Activated gamma-delta T cell (primary cell): ENCODE measurements at regions not wholly inside any gene's neighbourhood (a gene's known extent, or its start where the extent isn't known, plus 50 kb on each side); places are given as distances from the start of the nearest gene placed in this dataset.
"Not testable (repeated sequence)": the region's sequence is repeated elsewhere in the genome, so short reads cannot be mapped to it uniquely, and the experiment has no call there.

Source experiments
- DNase-seq: peaks from one replicate; lab custom pipeline; 2025; lab: John Stamatoyannopoulos, UW

DNA sequence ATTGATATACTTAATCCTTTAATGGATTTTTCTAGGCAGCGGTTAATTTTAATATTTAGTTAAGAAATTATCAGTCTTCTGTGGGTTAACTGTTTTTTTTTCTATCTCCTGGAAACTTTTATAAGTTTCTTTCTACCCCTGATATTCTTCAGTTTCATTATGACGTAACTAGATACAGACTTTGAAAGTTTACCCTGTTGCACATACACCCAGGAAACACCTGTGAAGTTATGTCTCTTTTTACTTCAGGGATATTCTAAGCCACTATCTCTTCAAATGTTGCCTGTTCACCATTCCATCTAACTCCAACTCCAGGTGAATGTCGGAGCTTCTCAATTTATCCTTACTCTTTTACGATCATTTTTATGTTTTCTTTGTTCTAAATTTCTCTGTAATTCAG, 329.0 kb downstream of the ICE1 start:
- DNase-seq: no peak

DNA sequence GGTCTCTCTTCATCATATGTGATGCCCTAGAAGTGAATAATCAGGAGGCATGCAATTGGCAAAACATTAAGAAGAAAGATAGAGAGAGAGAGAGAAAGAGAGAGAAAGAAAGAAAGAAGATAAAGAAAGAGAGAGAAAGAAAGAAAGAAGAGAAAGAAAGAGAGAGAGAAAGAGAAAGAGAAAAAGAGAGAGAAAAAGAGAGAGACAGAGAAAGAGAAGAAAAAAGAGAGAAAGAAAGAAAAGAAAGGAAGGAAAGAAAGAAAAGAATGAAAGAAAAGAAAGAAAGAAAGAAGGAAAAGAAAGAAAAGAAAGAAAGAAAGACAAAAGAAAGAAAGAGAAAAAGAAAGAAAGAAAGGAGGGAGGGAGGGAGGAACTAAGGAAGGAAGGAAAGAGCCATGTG, 318.9 kb downstream of the ICE1 start:
- DNase-seq: no peak

DNA sequence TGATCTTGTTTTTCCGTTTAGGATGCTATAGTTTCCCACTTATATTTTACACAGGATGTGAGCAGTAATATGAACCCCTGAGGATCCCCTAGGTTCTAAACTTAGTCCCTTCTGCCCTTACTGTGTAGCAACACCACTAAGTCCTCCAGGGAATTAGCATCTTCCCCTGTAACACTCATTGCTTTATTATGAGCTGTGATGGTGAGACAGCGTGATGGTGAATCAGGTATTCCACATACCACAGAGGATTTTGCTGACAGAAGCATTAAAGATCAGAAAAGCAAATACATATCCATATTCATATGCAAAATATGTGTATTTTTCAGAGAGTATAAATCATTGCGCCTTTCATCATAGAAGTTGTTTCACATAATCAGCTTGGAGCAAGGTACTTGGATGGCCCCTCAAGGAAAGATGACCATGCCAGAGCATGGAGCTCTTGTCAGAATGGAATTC, 317.0 kb downstream of the ICE1 start:
- DNase-seq: no peak

DNA sequence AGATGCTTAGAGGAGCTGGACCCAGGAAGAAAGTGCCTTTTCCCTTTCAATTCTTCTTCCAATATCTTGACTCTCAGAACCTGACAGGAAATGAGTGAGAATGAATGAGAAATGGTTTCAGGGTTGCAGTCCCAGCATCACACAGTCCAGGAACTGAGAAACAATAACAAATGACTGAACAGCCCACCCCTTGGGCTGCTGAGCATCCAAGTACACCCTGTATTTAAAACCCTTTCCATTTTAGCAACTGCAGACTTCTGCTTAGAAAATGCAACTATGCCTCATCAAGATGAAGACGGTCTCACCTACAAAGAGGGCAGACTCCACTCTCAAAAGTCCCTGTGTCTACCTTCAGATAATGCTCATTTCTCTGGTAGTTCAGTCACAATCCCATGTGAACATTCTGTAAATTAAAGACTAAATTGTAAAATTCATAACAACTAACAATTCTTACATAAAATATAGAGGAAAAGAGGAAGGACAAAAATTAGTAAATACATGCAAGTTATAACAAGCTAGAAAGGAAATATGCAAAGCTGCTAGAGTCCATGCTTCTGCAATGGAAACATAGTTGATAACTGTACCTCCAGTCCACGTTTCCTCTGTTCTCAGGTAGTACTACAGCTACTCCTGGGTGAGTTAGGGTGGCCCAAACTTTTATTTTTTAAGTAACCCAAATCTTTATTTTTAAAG, 316.5 kb downstream of the ICE1 start:
- DNase-seq: no peak

DNA sequence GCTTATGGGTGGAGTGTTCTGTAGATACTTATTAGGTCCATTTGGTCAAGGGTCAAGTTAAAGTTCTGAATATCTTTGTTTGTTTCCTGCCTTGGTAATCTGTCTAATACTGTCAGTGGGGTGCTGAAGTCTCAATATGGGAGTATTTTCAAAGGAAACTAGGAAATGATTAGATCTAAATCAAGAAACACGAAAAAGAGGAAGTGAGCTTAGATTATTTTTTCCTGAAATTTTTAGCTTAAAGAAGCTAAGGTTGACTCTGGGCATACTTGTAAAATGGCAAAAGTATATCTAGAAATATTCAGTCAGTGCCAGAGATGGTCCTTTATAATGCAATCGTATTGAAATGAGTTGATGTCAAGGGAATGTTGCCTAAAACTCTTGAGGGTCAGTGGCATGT, 313.5 kb downstream of the ICE1 start:
- DNase-seq: no peak

DNA sequence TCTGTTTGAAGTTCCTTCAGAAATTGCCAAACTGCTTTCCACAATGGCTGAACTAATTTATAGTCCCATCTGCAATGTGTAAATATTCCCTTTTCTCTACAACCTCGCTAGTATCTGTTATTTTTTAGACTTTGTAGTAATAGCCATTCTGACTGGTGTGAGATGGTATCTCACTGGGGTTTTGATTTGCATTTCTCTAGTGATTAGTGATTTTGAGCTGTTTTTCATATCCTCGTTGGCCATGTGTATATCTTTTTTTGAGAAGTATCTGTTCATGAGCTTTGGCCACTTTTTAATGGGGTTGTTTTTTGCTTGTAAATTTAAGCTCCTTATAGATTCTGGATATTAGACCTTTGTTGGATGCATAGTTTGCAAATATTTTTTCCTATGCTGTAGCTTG, 310.6 kb downstream of the ICE1 start:
- DNase-seq: not testable (repeated sequence)

DNA sequence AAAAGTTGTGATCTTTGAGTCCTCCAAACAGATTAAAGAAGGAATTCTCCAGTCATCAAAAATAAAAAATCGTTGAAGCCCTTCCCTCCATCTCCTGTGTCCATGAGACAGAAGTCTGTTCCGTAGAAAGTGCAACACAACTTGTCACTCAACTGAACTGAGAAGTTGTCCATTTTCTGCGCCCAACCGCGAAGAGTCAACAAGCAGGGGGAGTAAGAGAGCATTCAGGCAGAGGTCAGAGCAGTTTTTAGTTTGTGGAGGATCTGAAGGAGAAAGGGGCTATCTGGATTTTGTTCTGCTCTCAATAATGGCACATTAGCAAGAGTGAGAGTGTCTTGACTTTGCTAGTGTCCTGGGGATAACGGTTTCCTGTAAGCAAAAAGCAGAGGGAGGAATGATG, 303.9 kb downstream of the ICE1 start:
- no peak for DNase-seq

DNA sequence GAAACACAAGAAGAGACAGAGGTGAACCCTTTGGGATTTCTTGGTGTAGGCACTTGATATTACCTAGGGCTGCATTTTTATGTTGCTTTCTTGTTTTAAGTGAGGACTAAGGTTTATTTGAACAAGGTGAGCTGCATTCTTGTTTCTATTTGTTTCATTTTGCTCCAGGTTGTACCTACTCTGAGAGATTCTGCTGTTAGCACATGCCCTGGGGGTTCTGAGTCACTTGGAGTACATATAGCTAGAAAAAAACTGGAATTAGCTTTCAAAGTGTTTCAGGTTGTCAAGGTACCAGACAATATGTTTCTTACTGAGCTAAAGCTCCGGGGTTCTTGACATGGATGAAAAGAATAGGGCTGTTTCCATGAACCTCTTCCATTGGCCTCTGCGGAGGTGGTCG, 299.4 kb downstream of the ICE1 start:
- no peak for DNase-seq

DNA sequence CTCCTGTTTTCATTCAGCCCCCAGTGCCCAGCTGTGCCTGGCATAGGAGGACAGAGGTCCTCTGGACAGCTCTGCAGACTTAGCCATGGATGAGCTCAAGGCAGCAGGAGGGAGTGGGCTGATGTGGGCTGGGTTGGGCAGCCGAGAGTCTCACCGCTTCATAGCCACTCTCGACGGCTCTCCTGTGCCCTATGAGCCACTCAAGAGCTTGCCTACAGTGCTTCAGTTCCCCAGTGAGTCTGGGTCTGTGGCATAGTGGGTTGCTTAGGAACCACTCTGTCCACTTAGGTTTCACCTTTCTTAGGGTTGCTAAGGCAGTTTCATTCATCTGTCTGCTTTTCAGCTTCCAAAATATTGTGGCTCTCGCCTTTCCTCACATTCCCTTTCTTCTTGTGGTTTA, 296.8 kb downstream of the ICE1 start:
- DNase-seq: no peak

DNA sequence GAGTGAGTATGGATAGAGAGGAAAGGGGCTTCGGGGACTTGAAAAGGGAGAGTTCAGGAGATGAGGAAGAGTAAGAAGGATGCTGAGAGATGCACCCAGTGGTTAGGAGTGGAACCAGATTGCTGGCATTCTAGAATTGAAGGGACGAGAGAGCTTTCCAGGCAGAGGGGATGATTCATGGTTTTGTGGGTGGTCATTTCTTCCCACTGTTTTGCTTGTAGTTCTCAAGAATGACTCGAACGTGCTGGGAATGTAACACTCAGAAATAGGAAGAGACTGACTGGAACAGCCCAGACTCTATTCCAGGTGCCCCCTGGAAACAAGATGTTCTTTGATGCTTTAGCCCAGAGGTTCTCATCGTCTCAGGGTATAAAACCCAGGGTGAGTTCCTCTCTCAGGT, 294.2 kb downstream of the ICE1 start:
- no peak for DNase-seq

DNA sequence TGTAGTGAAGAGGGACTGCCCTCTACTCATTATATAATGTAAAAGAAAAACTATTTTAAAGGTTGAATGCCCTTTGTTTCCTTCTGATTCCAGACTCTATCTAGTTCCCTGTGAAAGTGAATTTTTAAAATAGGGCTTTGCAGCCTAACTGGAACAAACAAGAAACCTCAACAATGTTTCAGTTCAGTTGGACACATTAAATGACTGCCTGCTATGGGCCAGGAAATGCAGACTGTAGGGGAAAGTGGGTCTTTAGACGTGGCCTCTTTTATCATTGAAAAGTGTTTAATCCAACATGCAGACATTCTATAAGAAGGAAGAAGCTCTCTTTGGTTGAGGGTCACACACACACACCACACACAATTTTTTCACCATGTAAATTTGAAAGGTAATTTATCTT, 289.1 kb downstream of the ICE1 start:
- no peak for DNase-seq

DNA sequence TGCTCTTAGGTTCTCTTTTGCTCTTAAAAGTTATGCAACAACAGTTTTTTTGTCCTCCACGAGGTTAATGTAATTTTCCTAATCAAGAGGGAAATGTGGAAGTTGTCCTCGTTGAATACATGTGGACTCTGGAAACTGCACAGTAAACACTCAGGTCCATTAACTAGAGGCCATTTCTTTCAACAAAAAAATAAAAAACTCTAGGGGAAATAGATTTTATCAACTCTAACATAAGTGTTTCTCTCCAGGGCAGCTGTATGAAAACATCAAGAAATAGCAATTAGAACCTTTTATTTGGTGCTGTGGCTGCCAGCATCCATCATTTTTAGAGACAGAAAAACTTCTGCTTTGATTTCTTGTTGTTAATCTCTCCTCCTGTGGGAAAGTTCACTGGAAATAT, 288.6 kb downstream of the ICE1 start:
- no peak for DNase-seq

DNA sequence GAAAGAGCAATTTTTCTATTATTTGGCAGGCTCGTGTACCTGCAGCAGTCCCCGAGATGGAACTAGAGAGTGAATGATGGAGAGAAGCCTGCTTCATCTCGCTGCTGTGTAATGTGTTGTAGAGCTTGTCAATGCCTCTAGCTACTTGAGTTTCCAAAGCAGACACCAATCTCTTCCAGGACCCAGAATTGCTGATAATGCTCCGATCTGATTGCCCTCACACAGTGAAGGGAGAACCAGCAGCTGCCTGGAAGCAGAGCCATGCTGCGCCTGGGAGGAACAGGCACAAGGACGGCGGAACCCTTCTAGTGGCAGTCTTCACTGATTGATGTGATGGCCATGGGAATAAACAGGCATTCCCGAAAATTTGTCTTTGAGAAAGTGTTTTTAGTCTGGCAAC, 288.0 kb downstream of the ICE1 start:
- no peak for DNase-seq

DNA sequence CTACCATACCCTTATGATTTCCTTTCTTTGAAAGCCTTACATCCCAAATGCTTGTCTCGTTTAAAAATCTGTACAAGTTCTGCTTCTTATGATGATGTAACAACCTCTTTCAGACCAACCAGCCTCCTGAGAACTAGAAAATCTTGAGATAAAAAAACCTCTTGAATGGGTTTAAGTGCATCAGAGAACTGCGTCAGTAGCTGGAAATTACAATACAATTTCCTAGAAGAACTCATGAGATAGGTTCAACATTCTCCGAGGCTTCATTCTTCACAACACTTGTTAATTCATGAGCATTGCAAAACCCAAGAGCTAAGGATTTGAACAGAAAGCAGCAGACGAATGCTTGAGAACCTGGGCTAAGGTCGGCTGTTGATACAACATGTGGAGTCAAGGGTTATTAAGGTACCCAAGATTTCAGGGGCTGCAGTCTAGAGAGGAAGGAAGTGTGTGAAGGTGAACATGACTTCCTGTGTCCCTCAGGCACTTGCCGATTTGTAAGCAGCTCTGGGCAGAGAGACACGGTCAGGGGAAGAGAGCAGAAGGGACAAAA, 286.0 kb downstream of the ICE1 start:
- DNase-seq: no peak

DNA sequence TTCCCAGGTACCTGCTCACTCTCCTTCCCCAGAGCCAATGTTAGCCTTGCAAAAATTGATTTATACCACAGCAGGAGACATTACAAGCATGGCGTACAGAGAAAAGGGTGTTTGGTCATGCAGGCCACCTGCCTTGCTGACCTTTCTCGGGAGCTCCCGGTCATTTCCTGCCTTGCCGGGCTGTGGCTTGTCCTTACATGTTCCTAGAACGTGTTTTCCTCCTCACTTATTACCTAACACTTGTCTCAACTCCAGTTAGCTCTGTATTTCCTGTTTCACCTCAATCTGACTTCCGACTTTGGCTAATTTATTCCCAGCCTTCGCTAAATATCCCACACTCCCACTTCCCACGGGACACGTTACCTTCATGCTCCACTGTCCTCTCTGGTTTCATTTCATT, 282.5 kb downstream of the ICE1 start:
- no peak for DNase-seq

DNA sequence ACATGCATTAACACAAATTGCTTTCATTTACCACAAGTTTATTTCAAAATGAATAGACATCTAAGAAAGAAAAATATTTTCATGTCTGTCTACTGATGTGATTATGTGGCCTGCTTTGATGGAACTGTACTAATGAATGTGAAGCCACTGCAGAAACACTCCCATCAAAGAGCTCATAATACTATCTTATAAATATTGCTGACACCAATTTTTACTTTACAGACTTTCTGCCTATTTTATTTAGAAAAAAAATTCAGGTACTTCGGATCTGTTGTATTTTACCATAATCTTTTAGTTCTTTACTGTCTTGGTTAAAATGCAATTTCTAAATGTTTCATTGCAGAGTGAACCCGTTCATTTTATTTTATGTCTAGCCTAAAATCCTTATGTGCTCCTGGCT, 281.9 kb downstream of the ICE1 start:
- DNase-seq: no peak

DNA sequence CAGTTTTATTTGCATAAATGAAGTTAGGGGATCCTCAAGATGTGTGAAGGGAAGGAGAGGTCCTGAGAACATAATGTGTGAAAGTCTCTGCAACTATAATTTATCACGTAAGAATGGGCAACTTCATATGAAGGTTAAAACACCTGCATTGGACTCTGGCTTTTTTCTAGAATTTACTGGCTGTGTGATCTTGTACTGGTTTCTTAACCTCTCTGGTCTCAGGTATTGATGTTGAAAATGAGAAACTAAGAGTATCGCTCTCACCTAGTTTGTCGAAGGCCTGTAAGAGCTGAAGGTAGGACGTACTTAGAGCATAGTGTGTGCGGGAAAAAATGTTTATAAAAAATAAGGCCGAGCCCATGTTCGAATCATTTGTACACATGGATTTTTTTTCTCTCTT, 280.5 kb downstream of the ICE1 start:
- no peak for DNase-seq

DNA sequence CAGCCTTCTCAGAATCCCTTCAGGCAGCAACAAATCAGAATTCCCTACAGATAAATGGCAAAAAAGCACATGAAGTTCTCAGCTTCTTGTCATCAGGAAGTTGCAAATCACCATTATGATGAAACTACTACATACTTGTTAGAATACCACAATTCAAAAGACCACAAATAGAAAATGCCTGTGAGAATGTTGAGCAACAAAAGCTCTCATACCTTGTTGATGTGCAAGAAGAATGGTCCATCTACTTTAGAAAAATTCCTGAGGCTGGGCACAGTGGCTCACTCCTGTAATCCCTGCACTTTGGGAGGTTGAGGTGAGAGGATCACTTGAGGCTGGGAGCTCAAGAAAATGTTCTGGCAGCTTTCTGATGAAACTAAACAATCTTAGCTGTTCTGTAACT, 278.1 kb downstream of the ICE1 start:
- DNase-seq: no peak

DNA sequence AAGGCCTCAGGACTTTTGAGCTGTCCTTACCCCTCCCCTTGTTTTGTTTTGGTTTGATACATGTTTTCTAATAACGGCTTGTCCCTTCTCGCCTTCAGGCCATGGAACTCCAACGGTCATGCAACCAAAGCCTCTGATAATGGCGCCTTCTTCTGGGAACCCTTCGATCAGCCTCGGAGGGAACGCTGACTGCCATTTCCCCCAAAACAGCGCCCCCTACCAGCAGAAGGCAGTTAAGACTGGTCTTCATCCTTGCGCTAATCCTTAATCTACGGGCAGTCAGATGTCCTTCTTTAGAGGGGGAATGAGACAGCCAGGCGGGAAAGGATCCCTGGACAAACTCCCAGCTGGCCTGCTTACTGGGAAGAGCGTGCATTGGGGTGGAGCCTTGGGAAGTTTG, 276.6 kb downstream of the ICE1 start:
- DNase-seq: no peak

DNA sequence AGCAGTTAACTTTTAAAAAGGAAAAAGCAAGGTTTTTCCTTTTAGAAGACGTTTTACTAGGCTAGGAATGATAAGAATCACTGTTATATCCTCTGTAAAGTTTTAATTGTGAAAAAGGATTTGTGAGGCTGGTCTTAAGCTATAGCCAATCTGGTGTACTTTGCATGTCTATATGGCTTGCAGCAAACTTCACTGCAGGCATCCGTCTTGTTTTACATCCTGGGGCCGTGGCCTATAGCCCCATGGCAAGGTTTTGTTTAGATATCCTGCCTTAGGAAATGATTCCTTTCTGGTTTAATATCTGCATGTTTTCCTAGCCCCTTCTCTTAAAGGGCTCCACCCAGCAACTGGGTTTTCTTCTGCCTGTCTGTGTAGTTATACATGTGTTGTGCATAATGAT, 272.8 kb downstream of the ICE1 start:
- DNase-seq: no peak

DNA sequence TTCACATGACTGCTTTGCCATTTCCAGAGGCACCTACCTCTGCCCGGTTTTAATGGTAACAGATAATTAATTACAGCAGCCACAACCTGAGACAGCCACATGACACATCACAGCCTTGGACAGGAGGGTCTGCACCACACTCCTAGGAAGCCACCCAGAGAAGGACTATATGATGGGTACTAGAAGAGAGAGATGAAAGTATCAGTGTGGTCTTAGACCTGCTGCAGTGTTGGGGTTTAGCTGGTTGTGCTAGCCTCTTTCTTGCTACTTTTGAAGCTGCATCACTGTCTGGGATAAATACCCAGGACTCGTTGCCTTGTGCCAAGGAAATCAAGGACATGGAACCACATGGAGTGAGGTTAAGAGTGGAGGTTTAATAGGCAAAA, 266.4 kb downstream of the ICE1 start:
- no peak for DNase-seq

DNA sequence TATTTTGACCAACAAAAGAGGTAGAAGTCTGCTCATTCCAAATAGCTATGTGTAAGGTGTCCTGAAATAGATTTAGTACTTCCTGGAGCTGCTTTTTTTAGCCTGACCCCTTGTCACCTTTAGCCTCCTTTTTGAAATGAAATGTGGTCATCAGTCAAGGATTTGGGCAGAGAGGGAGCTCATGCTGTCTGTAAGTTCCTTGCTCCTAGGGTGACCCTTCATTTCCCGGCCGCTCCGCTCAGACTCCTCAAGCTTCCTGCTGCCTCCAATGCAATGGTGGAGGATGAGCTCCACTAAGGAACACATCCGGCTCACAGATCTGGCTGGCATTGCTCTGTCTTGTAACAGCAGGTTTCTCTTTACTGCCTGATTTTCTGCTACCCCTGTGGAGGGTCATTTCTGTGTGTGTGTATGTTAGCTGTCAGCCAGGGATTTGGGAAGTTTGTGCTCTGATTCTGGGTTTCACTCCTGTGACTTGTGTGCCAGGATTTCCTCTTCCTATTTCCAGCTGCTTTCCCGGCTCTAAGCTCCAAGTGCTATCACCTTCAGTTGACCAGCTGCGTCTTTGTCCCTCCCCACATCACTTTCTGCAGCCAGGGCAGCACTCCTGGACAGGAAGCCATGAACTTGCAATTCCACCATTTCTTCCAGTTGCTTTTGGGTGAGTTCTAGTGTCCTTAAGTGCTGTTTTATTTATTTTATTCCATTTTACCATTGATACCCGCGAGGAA, 265.9 kb downstream of the ICE1 start:
- no peak for DNase-seq

DNA sequence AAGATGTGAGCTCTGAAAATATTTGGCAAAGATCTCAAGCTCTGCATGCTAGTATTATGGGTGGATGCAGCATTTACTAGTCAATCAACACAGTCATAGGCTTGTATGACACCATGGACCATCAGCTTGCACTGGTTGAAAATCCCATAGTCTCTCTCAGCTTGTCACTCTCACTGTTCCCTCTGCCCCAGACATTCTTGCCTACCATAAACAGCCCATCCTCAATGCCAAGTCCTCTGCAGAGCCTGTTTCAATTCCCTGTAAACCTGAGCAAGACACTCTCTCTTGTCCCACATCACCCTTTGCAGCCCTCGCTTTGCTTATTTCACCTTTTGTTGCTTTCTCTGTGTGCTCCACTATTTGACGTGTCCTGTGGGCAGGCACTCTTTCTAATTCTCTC, 264.6 kb downstream of the ICE1 start:
- no peak for DNase-seq

DNA sequence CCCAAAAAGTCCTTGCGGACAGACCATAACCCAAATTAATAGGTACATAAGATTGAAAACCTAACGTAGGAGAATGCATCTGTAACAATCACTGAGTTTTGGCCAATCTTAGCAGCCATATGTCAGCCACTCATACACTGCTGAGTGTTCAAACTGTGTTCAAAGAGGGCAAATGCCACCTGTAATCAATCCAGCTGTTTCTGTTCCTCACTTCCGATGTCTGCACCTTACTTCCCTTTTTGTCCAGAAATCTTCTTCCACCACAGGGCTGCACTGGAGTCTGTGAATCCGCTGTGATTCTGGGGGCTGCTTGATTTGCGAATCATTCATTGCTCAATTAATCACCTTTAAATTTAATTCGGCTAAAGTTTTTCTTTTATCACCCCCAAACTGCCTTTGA, 263.9 kb downstream of the ICE1 start:
- no peak for DNase-seq
